Spinal cord (tissue), 9 donors: ENCODE measurements at regions not wholly inside any gene's neighbourhood (a gene's known extent, or its start where the extent isn't known, plus 50 kb on each side); places are given as distances from the start of the nearest gene placed in this dataset.
"Not testable (repeated sequence)": the region's sequence is repeated elsewhere in the genome, so short reads cannot be mapped to it uniquely, and the experiment has no call there.

Experiments used
- DNase-seq, 6 donors: peaks; one replicate each; pipeline versions ENCODE4 v3.0.0 to v3.0.0-alpha.2; 2013 to 2015; ENCODE audit warnings: low spot score in 6 of 6, low read depth in 4 of 6
- H3K27ac ChIP-seq: one replicate; pipeline ENCODE4 v1.5.1; 2013; ENCODE audit warnings: low read depth, low read length, control low read depth
- H3K27me3 ChIP-seq: one replicate; pipeline ENCODE4 v1.6.1; 2013; ENCODE audit warnings: low read length; ENCODE audit not compliant: control insufficient read depth, insufficient read depth
- H3K36me3 ChIP-seq: one replicate; pipeline ENCODE4 v1.6.1; 2013; ENCODE audit warnings: low read length; ENCODE audit not compliant: control insufficient read depth, insufficient read depth
- H3K4me1 ChIP-seq: one replicate; pipeline ENCODE4 v1.6.1; 2013; ENCODE audit warnings: low read length; ENCODE audit not compliant: control insufficient read depth, insufficient read depth
- H3K4me3 ChIP-seq: one replicate; pipeline ENCODE4 v1.5.1; 2013; ENCODE audit warnings: low read depth, low read length, control low read depth
- H3K9me3 ChIP-seq: one replicate; pipeline ENCODE4 v1.6.1; 2013; ENCODE audit warnings: low read length; ENCODE audit not compliant: control insufficient read depth, insufficient read depth
- WGBS: methylation state at CpG from one replicate; pipeline ENCODE4 v1.1.5; 2013; ENCODE audit warnings: missing lambda C conversion rate; ENCODE audit not compliant: insufficient coverage; 5-methylcytosine and 5-hydroxymethylcytosine counted together
- donor health status: healthy.

- peak in 1 of 6 donors; percentile 41 for DNase-seq
- Histone ChIP-seq H3K4me3 (no peak overlapping the region), H3K4me1 (no peaks in the 10 kb centered on the region), H3K9me3 (no peaks in the 10 kb centered on the region), H3K27ac (no peak overlapping the region), H3K36me3 (no peaks in the 10 kb centered on the region), H3K27me3 (no peaks in the 10 kb centered on the region)
- no CpG with 5 or more reads among the region's 2 CpGs for WGBS
Measured at GRCh38 chr1:80359666-80360065, 1353.1 kb upstream of the ADGRL4 start.

- Histone ChIP-seq H3K27ac (no peak overlapping the region), H3K4me1 (no peaks in the 10 kb centered on the region), H3K9me3 (no peaks in the 10 kb centered on the region), H3K4me3 (no peak overlapping the region), H3K36me3 (no peaks in the 10 kb centered on the region), H3K27me3 (no peaks in the 10 kb centered on the region)
- DNase-seq = no peak
- 80% methylated on average over 6 of the region's 9 CpGs for WGBS
Measured at GRCh38 chr1:80349218-80349617, 1342.7 kb upstream of the ADGRL4 start.

- 21% methylated on average over 2 of the region's 3 CpGs for WGBS
- DNase-seq = peak in 2 of 6 donors; percentile 6 to 35
- no peak overlapping the region for H3K27ac ChIP-seq
Measured at GRCh38 chr1:80341021-80341420, 1334.5 kb upstream of the ADGRL4 start.

GRCh38 chr1:80318108-80318507 lies 1311.6 kb upstream of the ADGRL4 start:
- no peak for DNase-seq
- H3K36me3 ChIP-seq = no peaks in the 10 kb centered on the region

More at GRCh38 chr1:80341021-80341420, 1334.5 kb upstream of the ADGRL4 start:
- Histone ChIP-seq H3K27me3 (no peaks in the 10 kb centered on the region), H3K4me3 (no peak overlapping the region), H3K4me1 (no peaks in the 10 kb centered on the region), H3K9me3 (no peaks in the 10 kb centered on the region), H3K36me3 (no peaks in the 10 kb centered on the region)

GRCh38 chr1:80310703-80311245 lies 1304.2 kb upstream of the ADGRL4 start:
- peak in 1 of 6 donors; percentile 48 for DNase-seq
- H3K27ac ChIP-seq = no peak overlapping the region
- no peaks in the 10 kb centered on the region for H3K27me3 ChIP-seq
- H3K9me3 ChIP-seq = no peaks in the 10 kb centered on the region
- 54% methylated on average over 2 of the region's 4 CpGs for WGBS
- no peaks in the 10 kb centered on the region for H3K4me1 ChIP-seq
- no peaks in the 10 kb centered on the region for H3K36me3 ChIP-seq
- no peak overlapping the region for H3K4me3 ChIP-seq

More at GRCh38 chr1:80318108-80318507, 1311.6 kb upstream of the ADGRL4 start:
- H3K9me3 ChIP-seq = no peaks in the 10 kb centered on the region
- no peak overlapping the region for H3K4me3 ChIP-seq
- H3K4me1 ChIP-seq = no peaks in the 10 kb centered on the region
- no peak overlapping the region for H3K27ac ChIP-seq
- H3K27me3 ChIP-seq = no peaks in the 10 kb centered on the region
- no CpG with 5 or more reads among the region's 5 CpGs for WGBS

GRCh38 chr1:80305466-80305865 lies 1298.9 kb upstream of the ADGRL4 start:
- Histone ChIP-seq H3K4me3 (no peak overlapping the region), H3K9me3 (no peaks in the 10 kb centered on the region), H3K36me3 (no peaks in the 10 kb centered on the region), H3K27me3 (no peaks in the 10 kb centered on the region), H3K4me1 (no peaks in the 10 kb centered on the region), H3K27ac (no peak overlapping the region)
- 94% methylated on average over 2 of the region's 2 CpGs for WGBS
- DNase-seq = peak in 2 of 6 donors; percentile 22 to 95

GRCh38 chr1:80293818-80294217 lies 1287.3 kb upstream of the ADGRL4 start:
- H3K27me3 ChIP-seq = no peaks in the 10 kb centered on the region
- no peak overlapping the region for H3K4me3 ChIP-seq
- no peaks in the 10 kb centered on the region for H3K4me1 ChIP-seq
- DNase-seq = no peak
- 68% methylated on average over 2 of the region's 3 CpGs for WGBS
- no peaks in the 10 kb centered on the region for H3K9me3 ChIP-seq
- no peak overlapping the region for H3K27ac ChIP-seq
- H3K36me3 ChIP-seq = no peaks in the 10 kb centered on the region

- H3K9me3 ChIP-seq, H3K27ac ChIP-seq, H3K36me3 ChIP-seq, H3K27me3 ChIP-seq, H3K4me3 ChIP-seq, H3K4me1 ChIP-seq, DNase-seq: not testable (repeated sequence)
- 100% methylated on average over 1 of the region's 3 CpGs for WGBS
Measured at GRCh38 chr1:80288750-80289149, 1282.2 kb upstream of the ADGRL4 start.

GRCh38 chr1:80282536-80282935 lies 1276.0 kb upstream of the ADGRL4 start:
- DNase-seq = no peak
- H3K4me1 ChIP-seq = no peaks in the 10 kb centered on the region
- no peak overlapping the region for H3K4me3 ChIP-seq
- no peaks in the 10 kb centered on the region for H3K36me3 ChIP-seq
- no peak overlapping the region for H3K27ac ChIP-seq
- H3K27me3 ChIP-seq = no peaks in the 10 kb centered on the region
- 92% methylated on average over 2 of the region's 4 CpGs for WGBS
- H3K9me3 ChIP-seq = no peaks in the 10 kb centered on the region

GRCh38 chr1:80278936-80279335 lies 1272.4 kb upstream of the ADGRL4 start:
- Histone ChIP-seq H3K9me3 (no peaks in the 10 kb centered on the region), H3K4me1 (no peaks in the 10 kb centered on the region), H3K4me3 (no peak overlapping the region), H3K27me3 (no peaks in the 10 kb centered on the region), H3K36me3 (no peaks in the 10 kb centered on the region), H3K27ac (no peak overlapping the region)
- DNase-seq = no peak
